BLaER1 treated with 17β-estradiol and CSF1 and Interleukin-3, amounts not matched to agents 10 nM and 100 nM (cell line): ENCODE measurements at regions not wholly inside any gene's neighbourhood (a gene's known extent, or its start where the extent isn't known, plus 50 kb on each side); places are given as distances from the start of the nearest gene placed in this dataset.

Source experiments
- H3K27ac ChIP-seq, 11 experiments: shearing (Covaris generic); formaldehyde crosslinking; 2 replicates each; pipeline ENCODE4 v1.8.1; 2022
- H3K27me3 ChIP-seq, 11 experiments: shearing (Covaris generic); formaldehyde crosslinking; 2 replicates each; pipeline ENCODE4 v1.8.1; 2022
- H3K36me3 ChIP-seq, 11 experiments: shearing (Covaris generic); formaldehyde crosslinking; 2 replicates each; pipeline ENCODE4 v1.8.1; 2022
- H3K4me1 ChIP-seq, 10 experiments: shearing (Covaris generic); formaldehyde crosslinking; 2 replicates each; pipeline ENCODE4 v1.8.1; 2022
- H3K4me2 ChIP-seq, 11 experiments: shearing (Covaris generic); formaldehyde crosslinking; 2 replicates each; pipeline ENCODE4 v1.8.1; 2022
- H3K4me3 ChIP-seq, 10 experiments: shearing (Covaris generic); formaldehyde crosslinking; 2 replicates each; pipeline ENCODE4 v1.8.1; 2022
- H3K9ac ChIP-seq, 11 experiments: shearing (Covaris generic); formaldehyde crosslinking; 2 replicates each; pipeline ENCODE4 v1.8.1; 2022
- H3K9me3 ChIP-seq, 11 experiments: shearing (Covaris generic); formaldehyde crosslinking; replicated peaks in 1 of 11; 2 replicates each; pipeline ENCODE4 v1.8.1; 2022
- H4K20me1 ChIP-seq, 11 experiments: shearing (Covaris generic); formaldehyde crosslinking; 2 replicates each; pipeline ENCODE4 v1.8.1; 2022
- Cebpa-rat ChIP-seq, 11 experiments: shearing (Covaris generic); IDR thresholded peaks; 2 replicates each; pipeline ENCODE4 v1.8.1; 2022

DNA sequence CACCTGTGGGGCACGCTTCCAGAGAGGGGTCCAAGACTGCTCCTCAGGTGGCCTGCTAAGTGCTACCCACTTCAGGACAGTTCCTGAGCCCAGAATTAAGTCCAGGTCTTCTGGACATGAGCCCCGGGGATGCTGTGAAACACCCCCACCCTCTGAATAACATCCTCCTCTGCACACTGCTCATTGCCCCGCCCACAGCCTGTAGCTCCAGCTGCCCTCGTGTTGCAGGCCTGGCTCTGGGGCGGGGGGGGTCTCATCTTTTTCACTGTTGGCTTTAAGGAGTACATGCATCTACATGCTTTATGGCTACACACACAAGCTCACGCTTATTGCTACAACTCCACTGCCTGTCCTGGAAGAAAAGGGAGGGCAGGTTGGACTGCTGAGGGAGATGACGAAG, 92.8 kb downstream of the PTGR3 start:
- Histone ChIP-seq H3K4me1 (no peaks in the 10 kb centered on the region; a peak in 1 of 20 replicates), H3K27ac (no peak overlapping the region), H3K4me3 (no peak overlapping the region), H3K9ac (no peak overlapping the region), H3K4me2 (no peak overlapping the region), H3K9me3 (peaks cover 0 to 9% (median 0%) of the 10 kb centered on the region in 11 experiments; a peak in 5 of 22 replicates), H4K20me1 (no peaks in the 10 kb centered on the region), H3K27me3 (no peaks in the 10 kb centered on the region), H3K36me3 (no peaks in the 10 kb centered on the region)
- TF ChIP-seq Cebpa-rat (IDR thresholded peaks at IDR 0.05): no peak

DNA sequence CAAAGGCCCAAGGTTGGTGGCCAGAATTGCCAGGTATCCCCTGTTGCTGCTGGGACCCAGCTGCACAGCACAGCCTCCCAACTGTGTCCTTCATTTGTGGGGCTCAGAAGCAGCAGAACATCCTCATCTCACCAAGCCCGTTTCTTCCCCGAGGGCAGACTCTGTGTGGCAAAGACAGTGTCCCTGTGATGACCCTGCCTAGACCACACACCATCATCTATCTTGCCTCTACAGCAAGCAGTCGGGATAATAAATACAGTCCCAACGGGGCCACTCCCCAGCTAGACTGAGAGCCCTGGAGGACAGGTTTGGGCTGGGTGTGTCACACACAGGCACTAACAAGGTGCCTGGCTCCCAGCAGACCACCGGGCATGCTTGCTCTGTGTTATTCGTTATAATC, 93.4 kb downstream of the PTGR3 start:
- H3K9ac ChIP-seq: no peak overlapping the region
- H3K4me3 ChIP-seq: no peak overlapping the region
- peaks cover 0 to 9% (median 0%) of the 10 kb centered on the region in 11 experiments; a peak in 5 of 22 replicates for H3K9me3 ChIP-seq
- TF ChIP-seq Cebpa-rat (IDR thresholded peaks at IDR 0.05): no peak
- H3K4me1 ChIP-seq: no peaks in the 10 kb centered on the region; a peak in 1 of 20 replicates
- no peaks in the 10 kb centered on the region for H3K36me3 ChIP-seq
- no peak overlapping the region for H3K27ac ChIP-seq
- no peaks in the 10 kb centered on the region for H4K20me1 ChIP-seq
- H3K4me2 ChIP-seq: no peak overlapping the region
- no peaks in the 10 kb centered on the region for H3K27me3 ChIP-seq
